Kidney (tissue), 13 donors: ENCODE measurements at regions not wholly inside any gene's neighbourhood (a gene's known extent, or its start where the extent isn't known, plus 50 kb on each side); places are given as distances from the start of the nearest gene placed in this dataset.

Source experiments
- DNase-seq, 5 donors: peaks; one replicate each; pipeline ENCODE4 v3.0.0-alpha.2; 2013 to 2020
- FAIRE-seq: peaks from 2 replicates; lab custom pipeline; 2012; peaks lifted over from hg19 to GRCh38; lab: Jason Lieb, UNC
- H3K27ac ChIP-seq, 2 donors: one replicate each; pipeline ENCODE4 v1.7.0; 2013; ENCODE audit warnings: low read depth in 2 of 2, low read length in 2 of 2, inconsistent platforms in 1 of 2
- H3K27me3 ChIP-seq: one replicate; pipeline ENCODE4 v1.7.1; 2013; ENCODE audit warnings: low read length, inconsistent platforms; ENCODE audit not compliant: control insufficient read depth, insufficient read depth
- H3K36me3 ChIP-seq, 3 donors: one replicate each; pipeline versions ENCODE4 v1.7.0 to v1.7.1; 2013; ENCODE audit warnings: low read length in 3 of 3, control low read depth in 1 of 3, inconsistent platforms in 1 of 3; ENCODE audit not compliant: insufficient read depth in 3 of 3, control insufficient read depth in 2 of 3
- H3K4me1 ChIP-seq, 3 donors: one replicate each; pipeline versions ENCODE4 v1.7.0 to v1.7.1; 2013; ENCODE audit warnings: low read length in 3 of 3, inconsistent platforms in 1 of 3, low read depth in 1 of 3; ENCODE audit not compliant: control insufficient read depth in 2 of 3, insufficient read depth in 2 of 3
- H3K4me3 ChIP-seq, 3 donors: one replicate each; pipeline versions ENCODE4 v1.7.0 to v1.8.1; 2013; ENCODE audit warnings: low read length in 3 of 3, control low read depth in 1 of 3, inconsistent platforms in 1 of 3
- H3K9ac ChIP-seq, 3 donors: one replicate each; pipeline versions ENCODE4 v1.7.0 to v1.7.1; 2013; ENCODE audit warnings: low read length in 3 of 3, control low read depth in 1 of 3, inconsistent platforms in 1 of 3
- H3K9me3 ChIP-seq, 3 donors: one replicate each; pipeline versions ENCODE4 v1.7.0 to v1.7.1; 2013; ENCODE audit warnings: low read length in 3 of 3, control low read depth in 1 of 3, inconsistent platforms in 1 of 3; ENCODE audit not compliant: control insufficient read depth in 2 of 3, insufficient read depth in 1 of 3
- CTCF ChIP-seq: IDR thresholded peaks from 3 replicates; pipeline ENCODE4 v1.5.1; 2012; ENCODE audit warnings: mild to moderate bottlenecking, moderate library complexity, borderline replicate concordance; ENCODE audit not compliant: insufficient read depth; ENCODE audit errors: extremely low read depth
- intact Hi-C: fragments of 100-400 bp; cut with DNase I; formaldehyde crosslinking; loops from one replicate; pipeline ENCODE4 v1.11.1; 2022
- donor health status: control.
- donor health status: control.
- donor health status: control.
- donor health status: control.
- donor health status: control.
- donor health status: DM: yes; HTN: yes; CAD: no.
- donor health status: Normal renal cell carcinoma (clear cell type).

GRCh38 chr9:82474235-82474634 lies 485.7 kb downstream of the SPATA31D1 start:
- FAIRE-seq (no peak), DNase-seq (no peak)
- intact Hi-C loops, result no loop called here

GRCh38 chr9:82475584-82476301 lies 487.2 kb downstream of the SPATA31D1 start:
- Histone ChIP-seq H3K9me3 (peaks cover 0 to 6% (median 0%) of the 10 kb centered on the region in 3 donors), H3K4me1 (no peaks in the 10 kb centered on the region), H3K27ac (no peak overlapping the region), H3K9ac (no peak overlapping the region), H3K36me3 (no peaks in the 10 kb centered on the region), H3K4me3 (no peak overlapping the region), H3K27me3 (no peaks in the 10 kb centered on the region)
- intact Hi-C loops, result no loop called here
- DNase-seq (no peak), FAIRE-seq (no peak)
- no peak for TF ChIP-seq CTCF

More at GRCh38 chr9:82474235-82474634, 485.7 kb downstream of the SPATA31D1 start:
- no peak overlapping the region for H3K9ac ChIP-seq
- H3K9me3 ChIP-seq, result peaks cover 0 to 6% (median 0%) of the 10 kb centered on the region in 3 donors
- no peak overlapping the region for H3K27ac ChIP-seq
- no peaks in the 10 kb centered on the region for H3K4me1 ChIP-seq
- TF ChIP-seq CTCF, result no peak
- H3K27me3 ChIP-seq, result no peaks in the 10 kb centered on the region
- H3K36me3 ChIP-seq, result no peaks in the 10 kb centered on the region
- no peak overlapping the region for H3K4me3 ChIP-seq

- H3K9me3 ChIP-seq, result no peaks in the 10 kb centered on the region
- no peak for FAIRE-seq
- no peaks in the 10 kb centered on the region for H3K27me3 ChIP-seq
- no peak for TF ChIP-seq CTCF
- H3K4me3 ChIP-seq, result no peak overlapping the region
- no peaks in the 10 kb centered on the region for H3K4me1 ChIP-seq
- DNase-seq, result no peak
- H3K9ac ChIP-seq, result no peak overlapping the region
- H3K27ac ChIP-seq, result no peak overlapping the region
- H3K36me3 ChIP-seq, result no peaks in the 10 kb centered on the region
- intact Hi-C loops, result no loop called here
These were observed 492.3 kb downstream of the SPATA31D1 start for GRCh38 chr9:82480921-82481320.
